ENCODE measurements at regions not wholly inside any gene's neighbourhood (a gene's known extent, or its start where the extent isn't known, plus 50 kb on each side); places are given as distances from the start of the nearest gene placed in this dataset.
A peak's percentile ranks its signal among the peaks of the same experiment; 100 is the strongest.

DNA sequence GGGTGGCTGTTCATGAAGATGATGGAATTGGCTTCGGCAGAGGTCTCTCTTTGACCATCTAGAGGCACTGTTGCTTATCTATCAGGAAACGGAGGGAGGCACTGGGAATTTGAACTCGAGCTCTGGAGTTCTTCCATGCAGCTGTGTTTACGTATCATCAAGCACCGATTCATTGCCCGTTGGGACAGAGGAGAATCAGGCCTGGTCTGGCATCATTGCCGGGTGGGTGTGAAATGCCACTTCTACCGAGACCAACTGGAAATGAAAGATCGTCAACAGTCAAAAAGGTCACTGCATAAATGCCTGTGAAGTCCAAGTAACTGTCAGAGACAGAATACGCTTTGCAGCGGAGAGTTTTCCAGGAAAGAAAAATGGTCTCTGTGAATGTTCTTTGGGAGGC lies 166.9 kb downstream of the ASMT start:
- Histone ChIP-seq H3K9me3 (peaks cover 0 to 16% (median 0%) of the 10 kb centered on the region in 4 donors), H3K27ac (no peak overlapping the region), H3K36me3 (no peaks in the 10 kb centered on the region), H3K27me3 (no peaks in the 10 kb centered on the region), H3K4me1 (no peaks in the 10 kb centered on the region), H3K4me3 (no peak overlapping the region)
- DNase-seq: no peak
- TF ChIP-seq, protein P1, sequence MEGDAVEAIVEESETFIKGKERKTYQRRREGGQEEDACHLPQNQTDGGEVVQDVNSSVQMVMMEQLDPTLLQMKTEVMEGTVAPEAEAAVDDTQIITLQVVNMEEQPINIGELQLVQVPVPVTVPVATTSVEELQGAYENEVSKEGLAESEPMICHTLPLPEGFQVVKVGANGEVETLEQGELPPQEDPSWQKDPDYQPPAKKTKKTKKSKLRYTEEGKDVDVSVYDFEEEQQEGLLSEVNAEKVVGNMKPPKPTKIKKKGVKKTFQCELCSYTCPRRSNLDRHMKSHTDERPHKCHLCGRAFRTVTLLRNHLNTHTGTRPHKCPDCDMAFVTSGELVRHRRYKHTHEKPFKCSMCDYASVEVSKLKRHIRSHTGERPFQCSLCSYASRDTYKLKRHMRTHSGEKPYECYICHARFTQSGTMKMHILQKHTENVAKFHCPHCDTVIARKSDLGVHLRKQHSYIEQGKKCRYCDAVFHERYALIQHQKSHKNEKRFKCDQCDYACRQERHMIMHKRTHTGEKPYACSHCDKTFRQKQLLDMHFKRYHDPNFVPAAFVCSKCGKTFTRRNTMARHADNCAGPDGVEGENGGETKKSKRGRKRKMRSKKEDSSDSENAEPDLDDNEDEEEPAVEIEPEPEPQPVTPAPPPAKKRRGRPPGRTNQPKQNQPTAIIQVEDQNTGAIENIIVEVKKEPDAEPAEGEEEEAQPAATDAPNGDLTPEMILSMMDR (IDR thresholded peaks at IDR 0.05): no peak
- no peak for TF ChIP-seq POLR2A (IDR thresholded peaks at IDR 0.05)

DNA sequence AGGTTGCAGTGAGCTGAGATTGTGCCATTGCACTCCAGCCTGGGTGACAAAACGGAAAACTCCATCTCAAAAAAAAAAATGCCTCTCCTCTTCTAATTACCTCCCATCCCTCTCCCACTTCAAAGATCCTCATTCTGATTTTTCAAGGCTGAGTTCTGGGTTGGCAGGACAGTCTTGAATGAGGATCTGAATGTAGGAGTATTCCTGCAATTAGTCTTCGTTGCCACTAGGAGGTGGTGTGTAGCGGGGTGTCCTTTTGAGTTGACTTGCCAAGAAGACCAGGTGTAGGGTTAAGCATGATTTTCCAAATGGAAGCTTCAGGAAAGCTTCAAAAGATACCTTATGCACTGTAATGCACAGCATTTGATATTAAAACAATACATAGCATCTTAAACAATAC lies 169.9 kb downstream of the ASMT start:
- Histone ChIP-seq H3K4me1 (no peaks in the 10 kb centered on the region), H3K27ac (no peak overlapping the region), H3K27me3 (no peaks in the 10 kb centered on the region), H3K9me3 (peaks cover 0 to 16% (median 0%) of the 10 kb centered on the region in 4 donors), H3K36me3 (no peaks in the 10 kb centered on the region), H3K4me3 (no peak overlapping the region)
- no peak for DNase-seq
- no peak for TF ChIP-seq POLR2A (IDR thresholded peaks at IDR 0.05)
- TF ChIP-seq, protein P1 (IDR thresholded peaks at IDR 0.05): no peak

DNA sequence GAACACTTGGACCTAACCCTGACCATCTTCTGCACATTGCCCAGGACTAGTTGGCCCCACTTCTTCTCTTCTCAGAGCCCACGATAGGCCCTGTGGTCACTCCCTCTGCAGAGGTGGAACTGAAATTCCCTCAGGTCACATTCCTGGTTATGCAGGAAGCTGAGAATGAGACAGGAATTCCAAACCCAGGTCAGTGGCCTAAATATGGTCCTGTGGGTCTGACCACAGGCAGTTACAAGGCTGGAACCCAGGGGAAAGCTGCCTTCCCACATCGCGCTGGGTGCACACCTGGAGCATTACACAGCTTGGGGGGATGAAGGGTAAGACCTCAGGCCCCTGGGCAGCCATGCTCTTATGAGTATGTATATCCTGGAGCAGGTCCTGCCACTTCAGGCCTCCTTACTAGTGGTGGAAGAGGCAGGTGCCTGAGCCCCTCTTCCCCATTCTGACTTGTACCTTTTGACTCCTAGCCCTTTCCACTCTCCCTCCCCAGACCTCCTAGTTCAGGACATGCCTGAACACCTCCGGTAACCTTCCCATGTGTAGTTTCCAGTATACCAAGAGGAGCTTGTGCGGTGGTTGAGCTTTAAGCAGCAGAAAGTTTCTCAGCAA lies 173.5 kb downstream of the ASMT start:
- H3K36me3 ChIP-seq: no peaks in the 10 kb centered on the region
- no peak overlapping the region for H3K4me3 ChIP-seq
- H3K27me3 ChIP-seq: no peaks in the 10 kb centered on the region
- TF ChIP-seq POLR2A (IDR thresholded peaks at IDR 0.05): no peak
- TF ChIP-seq, protein P1 (IDR thresholded peaks at IDR 0.05): no peak
- H3K27ac ChIP-seq: no peak overlapping the region
- H3K9me3 ChIP-seq: peaks cover 0 to 12% (median 0%) of the 10 kb centered on the region in 4 donors
- no peaks in the 10 kb centered on the region for H3K4me1 ChIP-seq
- peak in 1 of 3 donors; percentile 31 for DNase-seq

DNA sequence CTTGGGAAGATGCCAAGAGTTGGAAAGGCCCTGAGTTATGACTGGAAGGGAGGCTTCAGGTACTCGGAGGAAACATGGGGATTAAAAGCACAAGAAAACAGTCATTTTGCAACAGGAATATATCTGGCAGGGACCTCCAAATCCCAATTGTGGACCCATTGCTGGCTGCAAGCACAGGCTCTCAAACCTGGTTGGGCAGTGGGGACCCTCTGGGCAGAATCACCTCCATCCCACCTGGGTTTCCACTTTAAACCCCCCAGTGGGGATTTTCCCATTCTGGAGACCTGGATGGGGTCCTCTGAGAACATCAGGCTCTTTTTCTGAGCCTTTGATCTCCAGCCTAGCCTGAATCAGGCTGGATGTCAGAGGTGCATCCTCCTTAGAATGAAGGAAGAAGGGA lies 177.8 kb downstream of the ASMT start:
- no peak overlapping the region for H3K27ac ChIP-seq
- no peaks in the 10 kb centered on the region for H3K36me3 ChIP-seq
- no peak overlapping the region for H3K4me3 ChIP-seq
- TF ChIP-seq, protein P1 (IDR thresholded peaks at IDR 0.05): no peak
- no peak for TF ChIP-seq POLR2A (IDR thresholded peaks at IDR 0.05)
- no peaks in the 10 kb centered on the region for H3K27me3 ChIP-seq
- H3K9me3 ChIP-seq: no peaks in the 10 kb centered on the region
- no peak for DNase-seq
- no peaks in the 10 kb centered on the region for H3K4me1 ChIP-seq

DNA sequence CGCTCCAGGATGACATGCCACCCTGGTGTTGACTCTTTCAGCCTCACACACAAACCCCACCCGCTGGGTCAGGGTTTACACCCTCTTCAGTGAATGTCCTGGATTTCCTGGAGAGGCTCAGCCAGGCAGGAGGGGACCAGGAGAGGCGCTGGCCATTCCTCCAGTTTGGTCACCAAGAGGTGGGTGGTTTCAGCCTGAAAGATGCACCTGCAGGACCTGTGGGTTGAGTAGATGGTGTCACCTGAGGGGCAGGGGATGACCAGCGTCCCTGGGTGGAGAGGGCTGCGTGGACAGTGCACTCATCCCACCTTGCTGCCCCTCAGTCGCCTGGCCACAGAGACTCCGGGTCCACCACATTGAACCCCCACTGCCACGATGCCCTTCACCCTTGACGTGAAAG lies 179.7 kb downstream of the ASMT start:
- TF ChIP-seq, protein P1 (IDR thresholded peaks at IDR 0.05): no peak
- no peak for TF ChIP-seq POLR2A (IDR thresholded peaks at IDR 0.05)
- no peaks in the 10 kb centered on the region for H3K27me3 ChIP-seq
- H3K4me1 ChIP-seq: no peaks in the 10 kb centered on the region
- no peak overlapping the region for H3K4me3 ChIP-seq
- no peak overlapping the region for H3K27ac ChIP-seq
- no peaks in the 10 kb centered on the region for H3K36me3 ChIP-seq
- DNase-seq: peak in 1 of 3 donors; percentile 30
- H3K9me3 ChIP-seq: no peaks in the 10 kb centered on the region

DNA sequence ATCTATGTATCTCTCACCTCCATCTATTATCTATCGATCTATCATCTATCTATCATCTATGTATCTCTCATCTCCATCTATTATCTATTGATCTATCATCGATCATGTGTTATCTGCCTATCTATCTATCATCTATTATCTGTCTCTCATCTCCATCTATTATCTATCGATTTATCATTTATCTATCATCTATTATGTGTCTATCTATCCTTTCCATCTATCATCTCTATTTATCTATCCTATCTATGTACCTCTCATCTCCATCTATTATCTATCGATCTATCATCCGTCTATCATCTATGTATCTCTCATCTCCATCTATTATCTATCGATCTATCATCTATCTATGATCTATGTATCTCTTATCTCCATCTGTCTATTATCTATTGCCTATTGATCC lies 188.1 kb downstream of the ASMT start:
- no peak for DNase-seq
- no peaks in the 10 kb centered on the region for H3K36me3 ChIP-seq
- H3K27ac ChIP-seq: no peak overlapping the region
- H3K4me3 ChIP-seq: no peak overlapping the region
- TF ChIP-seq POLR2A (IDR thresholded peaks at IDR 0.05): no peak
- TF ChIP-seq, protein P1 (IDR thresholded peaks at IDR 0.05): no peak
- no peaks in the 10 kb centered on the region for H3K27me3 ChIP-seq
- H3K4me1 ChIP-seq: no peaks in the 10 kb centered on the region
- no peaks in the 10 kb centered on the region for H3K9me3 ChIP-seq

Data from Peyer's patch (tissue), 4 donors.